AG10803 (cell line): ENCODE measurements at regions not wholly inside any gene's neighbourhood (a gene's known extent, or its start where the extent isn't known, plus 50 kb on each side); places are given as distances from the start of the nearest gene placed in this dataset.

ENCODE experiments used
- DNase-seq: peaks from one replicate; pipeline ENCODE4 v3.0.0; 2010; ENCODE audit warnings: low read depth
- H3K4me3 ChIP-seq: 2 replicates; pipeline ENCODE4 v1.5.1; 2011; ENCODE audit warnings: mild to moderate bottlenecking, low read length, control low read depth
- CTCF ChIP-seq: conservative IDR thresholded peaks from 2 replicates; pipeline ENCODE4 v1.5.1; 2011; ENCODE audit warnings: mild to moderate bottlenecking, low read length, control low read depth, inconsistent platforms

- DNase-seq = no peak
- peak overlapping the region; percentile 60 for H3K4me3 ChIP-seq
- TF ChIP-seq CTCF = no peak
These were observed 105.3 kb upstream of the E2F8 start for GRCh38 chr11:19345848-19346681.

GRCh38 chr11:19345519-19345847, 104.7 kb upstream of the E2F8 start:
- no peak for DNase-seq
- H3K4me3 ChIP-seq = peak overlapping the region; percentile 60
- TF ChIP-seq CTCF = no peak

GRCh38 chr11:19344661-19345518, 104.1 kb upstream of the E2F8 start:
- H3K4me3 ChIP-seq = peak overlapping the region; percentile 60
- peak; percentile 38 for DNase-seq
- TF ChIP-seq CTCF = no peak

- no peak overlapping the region for H3K4me3 ChIP-seq
- DNase-seq = no peak
- no peak for TF ChIP-seq CTCF
These were observed 101.3 kb upstream of the E2F8 start for GRCh38 chr11:19342036-19342435.

DNA sequence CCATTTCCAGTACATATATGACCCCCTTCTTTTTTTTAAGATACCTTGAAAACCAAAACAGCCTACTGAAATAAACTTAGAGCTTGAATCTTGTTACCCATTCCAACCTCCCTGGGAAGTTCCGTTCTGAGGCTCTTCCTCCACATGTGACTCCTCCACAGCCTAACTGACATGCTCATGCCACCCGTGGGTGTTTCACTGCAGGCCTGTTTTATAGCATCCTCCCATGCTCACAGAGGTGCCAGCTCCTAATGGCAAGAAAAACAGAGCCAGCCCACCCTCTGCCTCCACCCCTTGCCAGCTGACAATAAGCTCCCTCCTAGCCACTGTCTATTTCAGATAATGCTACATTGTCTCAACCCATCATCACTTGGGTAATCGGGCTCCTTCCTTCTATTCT, 97.6 kb upstream of the E2F8 start:
- no peak for TF ChIP-seq CTCF
- no peak for DNase-seq
- H3K4me3 ChIP-seq = no peak overlapping the region

- no peak for TF ChIP-seq CTCF
- no peak for DNase-seq
- no peak overlapping the region for H3K4me3 ChIP-seq
These were observed 97.0 kb upstream of the E2F8 start for GRCh38 chr11:19337779-19338178.
